ENCODE measurements at regions not wholly inside any gene's neighbourhood (a gene's known extent, or its start where the extent isn't known, plus 50 kb on each side); places are given as distances from the start of the nearest gene placed in this dataset.

DNA sequence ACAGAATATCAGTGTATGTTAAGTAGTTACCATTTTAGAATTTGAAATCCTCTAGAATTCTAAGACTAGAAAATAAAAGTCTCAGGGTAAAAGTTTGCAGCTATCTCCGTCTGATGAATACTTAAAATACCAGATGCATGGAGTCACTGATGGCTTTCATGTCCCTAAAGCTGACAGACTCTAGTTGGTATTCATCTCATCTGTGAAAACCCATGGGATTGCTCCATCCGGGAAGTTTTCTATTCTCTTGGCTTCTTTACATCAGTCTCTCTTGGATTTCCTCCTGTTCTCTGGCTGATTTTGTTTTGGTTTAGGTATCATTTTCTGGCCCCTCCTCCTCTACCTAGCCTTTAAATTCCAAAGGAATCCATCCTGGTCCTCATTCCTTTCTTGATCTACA, 465.6 kb upstream of the POU3F3 start:
- TF ChIP-seq, protein P1, sequence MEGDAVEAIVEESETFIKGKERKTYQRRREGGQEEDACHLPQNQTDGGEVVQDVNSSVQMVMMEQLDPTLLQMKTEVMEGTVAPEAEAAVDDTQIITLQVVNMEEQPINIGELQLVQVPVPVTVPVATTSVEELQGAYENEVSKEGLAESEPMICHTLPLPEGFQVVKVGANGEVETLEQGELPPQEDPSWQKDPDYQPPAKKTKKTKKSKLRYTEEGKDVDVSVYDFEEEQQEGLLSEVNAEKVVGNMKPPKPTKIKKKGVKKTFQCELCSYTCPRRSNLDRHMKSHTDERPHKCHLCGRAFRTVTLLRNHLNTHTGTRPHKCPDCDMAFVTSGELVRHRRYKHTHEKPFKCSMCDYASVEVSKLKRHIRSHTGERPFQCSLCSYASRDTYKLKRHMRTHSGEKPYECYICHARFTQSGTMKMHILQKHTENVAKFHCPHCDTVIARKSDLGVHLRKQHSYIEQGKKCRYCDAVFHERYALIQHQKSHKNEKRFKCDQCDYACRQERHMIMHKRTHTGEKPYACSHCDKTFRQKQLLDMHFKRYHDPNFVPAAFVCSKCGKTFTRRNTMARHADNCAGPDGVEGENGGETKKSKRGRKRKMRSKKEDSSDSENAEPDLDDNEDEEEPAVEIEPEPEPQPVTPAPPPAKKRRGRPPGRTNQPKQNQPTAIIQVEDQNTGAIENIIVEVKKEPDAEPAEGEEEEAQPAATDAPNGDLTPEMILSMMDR (IDR thresholded peaks at IDR 0.05) = no peak
- no peak for TF ChIP-seq POLR2A (IDR thresholded peaks at IDR 0.05)
- no peak for TF ChIP-seq EP300 (IDR thresholded peaks at IDR 0.05)
